ENCODE measurements at regions not wholly inside any gene's neighbourhood (a gene's known extent, or its start where the extent isn't known, plus 50 kb on each side); places are given as distances from the start of the nearest gene placed in this dataset.

- intact Hi-C loops (cut with micrococcal nuclease; ENCODE audit: unreplicated experiment) = no loop called here
- H3K9me3 ChIP-seq (ENCODE audit: low read length) = no peaks in the 10 kb centered on the region
- FAIRE-seq (no peak), DNase-seq (ENCODE audit: low spot score) (no peak), ATAC-seq (no peak)
- BruUV-seq (replicated peaks) = no TSS peak
- no peak overlapping the region for H3K4me3 ChIP-seq (replicated peaks in 1 of 3; ENCODE audit: insufficient read depth in 1 of 3, low read depth in 2 of 3, low read length in 3 of 3)
- no peak overlapping the region for H2AFZ ChIP-seq (ENCODE audit: low read length)
- H3K36me3 ChIP-seq (replicated peaks in 1 of 2; ENCODE audit: control insufficient read depth in 1 of 2, insufficient read depth in 2 of 2, low read length in 2 of 2) = no peaks in the 10 kb centered on the region
- H3K4me2 ChIP-seq (ENCODE audit: low read depth, low read length) = no peak overlapping the region
- no peaks in the 10 kb centered on the region for H3K4me1 ChIP-seq (ENCODE audit: insufficient read depth, low read length)
- H3K9ac ChIP-seq (ENCODE audit: insufficient read depth, low read depth, low read length) = no peak overlapping the region
- H3K27ac ChIP-seq (ENCODE audit: extremely low read length, insufficient read depth, low read length) = no peak overlapping the region
- POLR2A ChIA-PET = no interaction called here
- in situ Hi-C loops (cut with HindIII; ENCODE audit: extremely low pct_ligation_motif_present, low pct_unique_long_range_greater_than_20kb) = no loop called here
- CTCF ChIA-PET (ENCODE audit: low intra/inter-chr PET ratio, low total read pairs) = no interaction called here
- no peak for TF ChIP-seq XBP1 (CRISPR knock-in tag; IDR thresholded peaks at IDR 0.05)
- no peak for TF ChIP-seq DZIP1 (CRISPR knock-in tag; IDR thresholded peaks at IDR 0.05)
- TF ChIP-seq ZNF33A (CRISPR knock-in tag; IDR thresholded peaks at IDR 0.05; ENCODE audit: borderline replicate concordance) = no peak
- TF ChIP-seq HMGA1 (CRISPR knock-in tag; conservative IDR thresholded peaks at IDR 0.05) = no peak
- no peak for TF ChIP-seq SRY (CRISPR knock-in tag; IDR thresholded peaks at IDR 0.05)
- TF ChIP-seq ZNF280B (CRISPR knock-in tag; IDR thresholded peaks at IDR 0.05; ENCODE audit: borderline replicate concordance) = no peak
- TF ChIP-seq ZNF256 (CRISPR knock-in tag; conservative IDR thresholded peaks at IDR 0.05) = no peak
- no peak for TF ChIP-seq RERE (CRISPR knock-in tag; IDR thresholded peaks at IDR 0.05; ENCODE audit: low read depth)
- H3K27me3 ChIP-seq (ENCODE audit: control insufficient read depth in 1 of 2, insufficient read depth in 2 of 2, low read length in 2 of 2) = peaks cover 0 to 26% of the 10 kb centered on the region in 2 experiments; a peak in 2 of 5 replicates
- WGBS (ENCODE audit: low lambda C conversion rate) = 63% methylated on average over 2 of the region's 2 CpGs
- no peaks in the 10 kb centered on the region for H4K20me1 ChIP-seq (ENCODE audit: insufficient read depth, low read length)
- no peaks in the 10 kb centered on the region for H3K79me2 ChIP-seq (ENCODE audit: insufficient read depth, low read length)
Observed at GRCh38 chr12:53862831-53863230, 75.8 kb upstream of the HOXC13 start.

All from HepG2 (cell line).